HG02798 (cell line): ENCODE measurements at regions not wholly inside any gene's neighbourhood (a gene's known extent, or its start where the extent isn't known, plus 50 kb on each side); places are given as distances from the start of the nearest gene placed in this dataset.
"Not testable (repeated sequence)": the region's sequence is repeated elsewhere in the genome, so short reads cannot be mapped to it uniquely, and the experiment has no call there.

Experiments
- ATAC-seq: cut with Tn5 transposase; IDR thresholded peaks from one replicate; pipeline ENCODE4 v1.9.1; 2021; ENCODE audit warnings: mild to moderate bottlenecking; ENCODE audit not compliant: unreplicated experiment, poor library complexity

DNA sequence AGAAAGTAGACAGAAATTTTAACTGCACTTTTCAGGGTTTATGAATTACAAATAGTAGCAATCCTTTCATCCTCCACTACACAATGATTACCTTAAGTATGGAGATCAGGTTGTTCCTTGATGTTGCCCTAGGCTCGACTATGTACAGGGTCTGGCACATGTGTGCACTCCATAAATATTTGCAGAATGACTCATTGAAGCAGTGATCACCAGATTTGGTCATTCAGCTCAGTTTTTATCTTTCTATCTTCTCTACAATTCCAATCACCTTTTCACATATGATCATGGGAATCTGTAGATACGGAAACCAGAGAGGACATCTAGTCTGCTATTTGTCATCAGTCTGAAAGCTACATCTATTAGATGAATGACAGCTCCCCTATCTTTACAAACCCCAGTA lies 171.7 kb upstream of the HCCS start:
- no peak for ATAC-seq

DNA sequence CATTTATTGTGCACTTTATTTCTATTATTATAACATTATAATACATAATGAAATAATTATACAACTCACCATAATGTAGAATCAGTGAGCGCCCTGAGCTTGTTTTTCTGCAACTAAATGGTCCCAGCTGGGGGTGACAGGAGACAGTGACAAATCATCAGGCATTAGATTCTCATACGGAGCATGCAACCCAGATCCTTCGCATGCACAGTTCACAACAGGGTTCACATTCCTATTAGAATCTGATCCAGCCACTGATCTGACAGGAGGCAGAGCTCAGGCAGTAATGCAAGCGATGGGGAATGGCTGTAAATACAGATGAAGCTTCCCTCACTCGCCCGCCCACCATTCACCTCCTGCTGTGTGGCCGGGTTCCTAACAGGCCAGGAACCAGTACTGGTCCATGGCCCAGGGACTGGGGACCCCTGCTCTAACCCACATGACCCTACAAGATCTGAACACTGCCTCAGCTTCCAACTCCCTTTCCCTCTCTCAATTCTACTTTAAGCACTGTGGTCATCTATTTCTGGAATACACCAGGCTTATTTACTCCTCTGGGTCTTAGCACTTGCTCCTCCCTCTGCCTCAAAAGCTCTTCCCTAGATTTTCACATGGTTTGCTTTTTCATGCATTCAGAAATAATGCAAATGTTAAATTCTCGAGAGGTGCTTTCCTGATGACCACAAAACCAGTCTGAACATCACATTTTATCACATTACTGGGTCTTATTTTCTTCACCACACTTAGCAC lies 166.8 kb upstream of the HCCS start:
- ATAC-seq, result no peak

- no peak for ATAC-seq
These were observed 165.6 kb upstream of the HCCS start for GRCh38 chrX:10945498-10945897.

GRCh38 chrX:10949541-10949940 lies 161.6 kb upstream of the HCCS start:
- ATAC-seq, result no peak

- no peak for ATAC-seq
These were observed 158.5 kb upstream of the HCCS start for GRCh38 chrX:10952619-10953018.

- no peak for ATAC-seq
These were observed 145.8 kb upstream of the HCCS start for GRCh38 chrX:10965174-10965798.

- no peak for ATAC-seq
These were observed 145.1 kb upstream of the HCCS start for GRCh38 chrX:10966057-10966456.

DNA sequence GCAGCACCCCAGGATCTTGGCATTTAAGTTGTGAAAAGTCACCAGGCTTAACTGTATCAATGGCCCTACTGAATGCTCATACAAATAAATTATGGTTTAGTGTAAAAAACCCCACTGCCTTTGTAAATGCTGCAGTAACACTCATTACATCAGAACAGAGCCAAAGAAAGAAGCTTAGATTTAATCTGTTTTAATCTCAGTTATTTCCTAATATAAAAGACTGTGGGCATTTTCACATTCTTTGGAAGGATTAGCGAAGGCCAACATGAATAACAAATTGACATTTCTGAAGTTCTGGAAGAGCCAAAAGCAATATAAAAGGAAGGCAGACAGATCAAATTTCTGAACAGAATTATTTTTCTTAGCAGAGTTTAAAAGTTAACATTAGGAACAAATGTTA lies 140.0 kb upstream of the HCCS start:
- no peak for ATAC-seq

- no peak for ATAC-seq
These were observed 139.4 kb upstream of the HCCS start for GRCh38 chrX:10971759-10972158.

- ATAC-seq, result no peak
These were observed 138.4 kb upstream of the HCCS start for GRCh38 chrX:10972706-10973105.

DNA sequence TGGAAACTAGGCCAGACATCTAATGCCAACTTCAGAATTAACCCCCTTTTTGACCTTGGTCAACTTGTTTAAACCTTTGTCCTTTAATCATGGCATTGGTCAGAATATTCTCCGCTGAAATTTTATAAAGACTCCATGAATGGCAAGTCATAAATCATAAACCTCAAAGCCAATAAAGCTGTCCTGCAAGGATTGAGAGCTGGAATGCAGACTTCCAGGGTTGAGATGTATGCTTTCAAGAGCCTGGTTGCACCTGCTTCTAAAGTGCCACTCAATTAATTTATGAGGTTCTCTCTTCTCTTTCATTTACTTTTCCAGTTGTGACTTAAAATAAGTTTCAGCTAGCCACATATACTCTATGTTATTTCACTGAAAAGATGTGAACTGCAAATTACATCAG lies 136.2 kb upstream of the HCCS start:
- no peak for ATAC-seq

GRCh38 chrX:10979956-10980355 lies 131.2 kb upstream of the HCCS start:
- no peak for ATAC-seq

DNA sequence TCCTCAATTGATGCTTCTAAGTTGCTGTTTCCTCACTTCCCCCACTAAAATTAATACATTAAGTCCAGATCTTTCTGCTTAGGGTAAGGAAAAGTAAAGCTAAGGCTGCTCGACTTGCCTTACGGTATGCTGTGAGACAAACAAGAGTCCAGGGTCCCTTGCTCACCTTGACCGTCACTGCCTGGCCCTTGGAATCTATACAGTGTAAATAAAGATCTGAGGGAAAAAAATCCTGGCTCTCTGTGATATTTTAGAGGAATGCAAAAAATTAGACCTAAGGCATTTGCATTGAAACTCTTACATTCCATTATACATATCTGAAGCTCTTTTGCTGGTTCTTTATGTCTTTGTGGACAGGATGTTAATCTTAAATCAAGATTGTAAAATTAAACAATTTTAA lies 129.6 kb upstream of the HCCS start:
- ATAC-seq, result no peak

- ATAC-seq, result no peak
These were observed 127.6 kb upstream of the HCCS start for GRCh38 chrX:10983526-10983925.

GRCh38 chrX:10984213-10984612 lies 126.9 kb upstream of the HCCS start:
- ATAC-seq, result no peak

DNA sequence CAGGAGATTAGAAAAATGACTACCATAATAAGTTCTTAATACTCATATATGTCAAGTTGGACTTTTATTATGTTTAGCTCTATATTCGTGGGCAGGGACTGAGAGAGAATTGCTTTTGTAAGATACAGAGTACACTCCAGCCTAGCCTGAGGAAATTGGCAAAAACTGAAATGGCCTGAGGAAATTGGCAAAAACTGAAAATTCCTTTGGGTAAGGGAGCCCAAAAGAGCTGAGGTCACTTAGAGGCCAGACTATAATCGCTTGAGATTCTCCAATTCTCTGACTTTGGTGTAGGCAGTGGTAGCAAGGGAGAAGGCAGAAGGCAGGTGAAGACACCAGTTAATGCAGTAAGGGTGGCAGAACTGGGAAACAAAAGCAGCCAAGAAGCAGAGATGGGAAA lies 124.5 kb upstream of the HCCS start:
- ATAC-seq, result no peak

DNA sequence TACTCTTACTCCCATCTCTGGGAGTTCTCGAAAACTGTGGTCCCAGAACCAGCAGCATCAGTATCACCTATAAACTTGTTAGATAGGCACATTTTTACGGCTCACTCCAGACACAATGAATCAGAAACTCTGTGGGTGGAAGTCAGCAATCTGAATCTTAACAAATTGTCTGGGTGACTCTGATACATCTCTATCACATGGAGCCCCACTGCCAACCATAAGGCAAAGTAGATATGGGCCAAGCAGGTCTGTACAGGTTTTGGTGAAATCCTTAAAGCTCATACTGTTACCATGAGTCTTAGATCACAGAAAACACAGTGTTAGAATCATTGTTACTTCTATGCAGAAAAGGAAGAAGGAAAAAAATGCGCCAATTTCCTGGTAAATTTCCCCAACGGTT lies 122.5 kb upstream of the HCCS start:
- ATAC-seq, result no peak

DNA sequence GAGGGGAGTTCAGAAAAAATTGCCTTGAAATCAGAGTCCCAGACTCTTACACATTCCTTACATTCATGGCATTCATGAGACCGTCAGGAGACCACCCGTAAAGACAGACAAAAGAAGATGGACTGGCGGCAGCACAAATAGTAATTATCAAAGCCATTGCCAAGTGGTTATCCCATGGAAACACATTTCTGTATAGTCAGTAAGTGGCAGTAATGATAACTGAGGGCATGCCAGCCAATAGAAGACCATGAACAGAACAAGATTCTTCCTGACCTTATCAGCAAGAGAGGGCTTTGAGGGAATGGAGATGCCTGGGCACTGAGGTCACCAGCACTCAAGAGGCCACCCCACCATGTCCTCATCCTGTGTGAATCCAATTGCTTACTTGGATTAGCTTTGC lies 121.7 kb upstream of the HCCS start:
- ATAC-seq, result no peak

- no peak for ATAC-seq
These were observed 120.7 kb upstream of the HCCS start for GRCh38 chrX:10990418-10990817.

DNA sequence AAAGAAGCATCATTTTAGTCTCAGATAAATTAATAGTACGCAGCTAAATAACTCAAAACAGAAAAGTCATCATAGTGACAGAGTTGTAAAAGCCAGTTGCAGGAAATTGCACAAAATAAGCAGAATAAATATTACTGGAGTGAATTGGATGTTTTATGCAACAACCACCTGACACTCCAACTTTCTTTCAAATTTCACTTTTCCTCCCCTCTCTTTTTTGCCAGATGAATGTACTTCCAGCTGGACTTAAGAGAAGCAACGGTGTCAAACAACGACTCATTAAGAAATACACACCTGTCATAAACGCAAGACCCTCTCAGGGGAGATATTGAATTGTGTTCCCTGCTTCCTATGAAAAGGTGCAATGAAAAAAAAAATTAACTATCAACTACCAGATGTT lies 120.2 kb upstream of the HCCS start:
- ATAC-seq, result no peak

GRCh38 chrX:10992110-10992509 lies 119.0 kb upstream of the HCCS start:
- no peak for ATAC-seq

DNA sequence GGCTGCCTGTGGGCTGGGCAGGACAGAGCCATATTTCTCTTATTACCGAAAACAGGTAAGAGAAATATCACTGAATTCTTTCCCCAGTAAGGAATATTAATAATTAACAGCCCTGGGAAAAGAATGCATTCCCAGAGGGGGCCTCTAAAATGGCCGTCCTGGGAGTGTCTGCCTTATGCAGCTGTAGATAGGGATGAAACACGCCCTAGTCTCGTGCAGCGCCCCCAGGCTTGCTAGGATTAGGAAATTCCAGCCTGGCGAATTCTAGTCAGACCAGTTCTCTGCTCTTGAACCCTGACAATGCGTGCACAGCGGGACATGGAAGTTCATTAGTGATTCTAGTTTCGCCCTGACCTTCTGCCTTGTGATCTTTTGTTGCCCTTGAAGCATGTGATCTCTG lies 104.1 kb upstream of the HCCS start:
- ATAC-seq, result not testable (repeated sequence)
